Glomerular endothelial cell (primary cell): ENCODE measurements at regions not wholly inside any gene's neighbourhood (a gene's known extent, or its start where the extent isn't known, plus 50 kb on each side); places are given as distances from the start of the nearest gene placed in this dataset.

Experiments used
- DNase-seq: peaks from one replicate; pipeline ENCODE4 v3.0.0-alpha.2; 2011; ENCODE audit warnings: low read depth, low spot score; ENCODE audit errors: extremely low read depth

- no peak for DNase-seq
These were observed 64.6 kb upstream of the BCAR3 start for GRCh38 chr1:93746021-93746812.

GRCh38 chr1:93744299-93744988 lies 62.8 kb upstream of the BCAR3 start:
- DNase-seq: no peak

- DNase-seq: no peak
These were observed 61.8 kb upstream of the BCAR3 start for GRCh38 chr1:93743465-93743864.

- no peak for DNase-seq
These were observed 59.0 kb upstream of the BCAR3 start for GRCh38 chr1:93740601-93741031.

GRCh38 chr1:93740157-93740556 lies 58.5 kb upstream of the BCAR3 start:
- no peak for DNase-seq

GRCh38 chr1:93739472-93739871 lies 57.8 kb upstream of the BCAR3 start:
- DNase-seq: no peak

GRCh38 chr1:93738926-93739325 lies 57.3 kb upstream of the BCAR3 start:
- DNase-seq: no peak

GRCh38 chr1:93738075-93738622 lies 56.5 kb upstream of the BCAR3 start:
- no peak for DNase-seq

GRCh38 chr1:93735722-93736121 lies 54.1 kb upstream of the BCAR3 start:
- DNase-seq: no peak

GRCh38 chr1:93734999-93735398 lies 53.4 kb upstream of the BCAR3 start:
- DNase-seq: no peak

GRCh38 chr1:93733340-93733739 lies 51.7 kb upstream of the BCAR3 start:
- no peak for DNase-seq

- DNase-seq: no peak
These were observed 50.9 kb upstream of the BCAR3 start for GRCh38 chr1:93732514-93732913.
